22Rv1 (cell line): ENCODE measurements at regions not wholly inside any gene's neighbourhood (a gene's known extent, or its start where the extent isn't known, plus 50 kb on each side); places are given as distances from the start of the nearest gene placed in this dataset.

Experiments used
- ZFX ChIP-seq: fragments of 450-650 bp; IDR thresholded peaks from 2 replicates; pipeline ENCODE4 v1.6.1; 2017; ENCODE audit warnings: antibody characterized with exemption, borderline replicate concordance
- TF ChIP-seq, protein P1 (sequence below): fragments of 450-650 bp; IDR thresholded peaks from 2 replicates; pipeline ENCODE4 v1.5.1; 2017; ENCODE audit warnings: mild to moderate bottlenecking

DNA sequence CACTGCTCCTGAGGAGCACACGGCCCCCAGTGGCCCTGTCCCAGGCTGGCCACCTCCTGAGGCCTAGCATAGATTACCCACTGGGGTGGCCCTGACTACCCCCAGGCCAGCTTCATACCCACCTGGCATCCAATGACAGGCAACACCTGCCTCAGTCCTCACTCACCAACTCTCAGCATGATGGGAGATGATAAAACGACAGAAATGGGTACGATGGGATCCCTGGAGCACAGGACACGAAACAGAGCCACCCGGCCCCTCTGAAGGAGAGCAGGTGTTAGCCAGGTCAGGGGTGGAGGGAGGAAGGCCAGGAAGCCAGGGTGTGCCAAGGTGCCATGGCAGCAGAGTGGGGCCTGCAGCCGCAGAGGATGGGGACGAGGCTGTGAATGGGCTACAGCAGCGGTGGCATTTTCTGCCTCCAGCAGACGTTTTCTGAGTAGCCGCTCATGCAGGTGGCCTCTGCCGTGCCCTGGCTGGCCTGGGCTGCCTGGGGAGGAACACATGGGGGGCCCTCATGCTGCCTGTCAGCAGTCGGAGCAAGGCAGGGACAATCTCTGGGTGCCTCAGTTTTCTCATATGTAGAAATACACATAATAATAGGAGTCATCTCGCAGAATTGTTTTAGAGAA is 50.2 kb upstream of the FGF3 start:
- TF ChIP-seq, protein P1, sequence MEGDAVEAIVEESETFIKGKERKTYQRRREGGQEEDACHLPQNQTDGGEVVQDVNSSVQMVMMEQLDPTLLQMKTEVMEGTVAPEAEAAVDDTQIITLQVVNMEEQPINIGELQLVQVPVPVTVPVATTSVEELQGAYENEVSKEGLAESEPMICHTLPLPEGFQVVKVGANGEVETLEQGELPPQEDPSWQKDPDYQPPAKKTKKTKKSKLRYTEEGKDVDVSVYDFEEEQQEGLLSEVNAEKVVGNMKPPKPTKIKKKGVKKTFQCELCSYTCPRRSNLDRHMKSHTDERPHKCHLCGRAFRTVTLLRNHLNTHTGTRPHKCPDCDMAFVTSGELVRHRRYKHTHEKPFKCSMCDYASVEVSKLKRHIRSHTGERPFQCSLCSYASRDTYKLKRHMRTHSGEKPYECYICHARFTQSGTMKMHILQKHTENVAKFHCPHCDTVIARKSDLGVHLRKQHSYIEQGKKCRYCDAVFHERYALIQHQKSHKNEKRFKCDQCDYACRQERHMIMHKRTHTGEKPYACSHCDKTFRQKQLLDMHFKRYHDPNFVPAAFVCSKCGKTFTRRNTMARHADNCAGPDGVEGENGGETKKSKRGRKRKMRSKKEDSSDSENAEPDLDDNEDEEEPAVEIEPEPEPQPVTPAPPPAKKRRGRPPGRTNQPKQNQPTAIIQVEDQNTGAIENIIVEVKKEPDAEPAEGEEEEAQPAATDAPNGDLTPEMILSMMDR: no peak
- no peak for TF ChIP-seq ZFX
